ENCODE measurements at regions not wholly inside any gene's neighbourhood (a gene's known extent, or its start where the extent isn't known, plus 50 kb on each side); places are given as distances from the start of the nearest gene placed in this dataset.
A peak's percentile ranks its signal among the peaks of the same experiment; 100 is the strongest.

DNA sequence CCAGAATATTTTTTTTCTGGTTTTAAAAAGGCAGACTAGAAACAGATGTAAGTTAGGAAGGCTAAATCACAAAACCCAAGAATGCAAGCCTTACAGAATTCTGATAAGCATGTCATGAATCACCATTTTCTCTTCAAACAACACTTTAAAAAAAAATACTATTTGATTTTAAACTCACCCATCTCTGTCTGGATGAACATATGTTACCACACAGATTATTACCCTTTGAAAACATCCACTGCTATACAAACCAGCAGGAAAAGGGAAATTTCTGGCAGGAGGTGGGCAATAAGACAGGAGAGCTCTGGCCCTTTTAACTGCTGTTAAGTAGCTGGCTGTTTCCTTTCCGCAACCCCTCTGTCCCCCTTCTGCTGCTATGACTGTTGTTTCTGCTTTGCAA, 317.7 kb upstream of the NOCT start:
- TF ChIP-seq, protein P1, sequence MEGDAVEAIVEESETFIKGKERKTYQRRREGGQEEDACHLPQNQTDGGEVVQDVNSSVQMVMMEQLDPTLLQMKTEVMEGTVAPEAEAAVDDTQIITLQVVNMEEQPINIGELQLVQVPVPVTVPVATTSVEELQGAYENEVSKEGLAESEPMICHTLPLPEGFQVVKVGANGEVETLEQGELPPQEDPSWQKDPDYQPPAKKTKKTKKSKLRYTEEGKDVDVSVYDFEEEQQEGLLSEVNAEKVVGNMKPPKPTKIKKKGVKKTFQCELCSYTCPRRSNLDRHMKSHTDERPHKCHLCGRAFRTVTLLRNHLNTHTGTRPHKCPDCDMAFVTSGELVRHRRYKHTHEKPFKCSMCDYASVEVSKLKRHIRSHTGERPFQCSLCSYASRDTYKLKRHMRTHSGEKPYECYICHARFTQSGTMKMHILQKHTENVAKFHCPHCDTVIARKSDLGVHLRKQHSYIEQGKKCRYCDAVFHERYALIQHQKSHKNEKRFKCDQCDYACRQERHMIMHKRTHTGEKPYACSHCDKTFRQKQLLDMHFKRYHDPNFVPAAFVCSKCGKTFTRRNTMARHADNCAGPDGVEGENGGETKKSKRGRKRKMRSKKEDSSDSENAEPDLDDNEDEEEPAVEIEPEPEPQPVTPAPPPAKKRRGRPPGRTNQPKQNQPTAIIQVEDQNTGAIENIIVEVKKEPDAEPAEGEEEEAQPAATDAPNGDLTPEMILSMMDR (conservative IDR thresholded peaks at IDR 0.05; ENCODE audit: control insufficient read depth, insufficient read depth, low read depth, low read length), result no peak

DNA sequence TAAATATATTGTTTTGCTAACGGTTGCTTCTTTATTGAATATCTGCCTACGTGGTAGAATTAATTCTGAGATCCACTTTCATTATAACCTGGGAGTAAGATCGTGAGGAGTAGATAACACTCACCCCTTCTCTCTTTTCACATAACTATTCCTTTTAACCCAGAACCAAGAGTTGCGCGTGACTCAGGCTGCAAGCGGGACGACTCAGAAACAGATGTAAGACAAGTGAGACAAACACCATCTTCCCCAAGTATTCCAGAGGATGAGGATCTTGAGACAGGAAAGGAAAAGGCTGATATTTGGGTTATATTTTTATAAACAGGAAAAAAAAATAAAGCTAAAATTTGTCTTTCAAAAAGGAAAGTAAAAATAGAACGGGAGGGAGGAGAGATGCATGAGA, 318.8 kb upstream of the NOCT start:
- no peak overlapping the region for H3K4me3 ChIP-seq (ENCODE audit: control insufficient read depth, low read depth, low read length)
- TF ChIP-seq, protein P1 (conservative IDR thresholded peaks at IDR 0.05; ENCODE audit: control insufficient read depth, insufficient read depth, low read depth, low read length), result no peak
- peak; percentile 41 for DNase-seq (ENCODE audit: low read depth)

More for the DNA sequence above, 317.7 kb upstream of the NOCT start:
- H3K4me3 ChIP-seq (ENCODE audit: control insufficient read depth, low read depth, low read length), result no peak overlapping the region
- DNase-seq (ENCODE audit: low read depth), result no peak

DNA sequence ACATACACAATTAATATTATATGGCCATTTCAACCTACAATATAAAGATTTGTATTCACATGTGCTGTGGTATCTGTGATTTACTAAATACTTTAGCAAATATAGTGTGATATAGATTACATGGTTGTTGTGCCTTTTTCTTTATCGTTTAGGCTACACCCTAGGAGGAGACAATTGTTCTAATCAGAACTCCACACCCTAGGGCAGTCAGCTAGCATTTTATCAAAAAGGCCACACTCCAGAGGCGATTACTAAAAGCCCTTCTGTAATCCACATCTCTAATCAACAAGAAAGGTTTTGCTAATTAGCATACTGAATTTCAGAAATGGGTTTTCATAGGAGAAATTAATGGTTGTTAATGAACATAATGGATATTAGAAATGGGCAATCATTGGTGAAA, 319.5 kb upstream of the NOCT start:
- TF ChIP-seq, protein P1 (conservative IDR thresholded peaks at IDR 0.05; ENCODE audit: control insufficient read depth, insufficient read depth, low read depth, low read length), result no peak
- no peak for DNase-seq (ENCODE audit: low read depth)
- H3K4me3 ChIP-seq (ENCODE audit: control insufficient read depth, low read depth, low read length), result no peak overlapping the region

DNA sequence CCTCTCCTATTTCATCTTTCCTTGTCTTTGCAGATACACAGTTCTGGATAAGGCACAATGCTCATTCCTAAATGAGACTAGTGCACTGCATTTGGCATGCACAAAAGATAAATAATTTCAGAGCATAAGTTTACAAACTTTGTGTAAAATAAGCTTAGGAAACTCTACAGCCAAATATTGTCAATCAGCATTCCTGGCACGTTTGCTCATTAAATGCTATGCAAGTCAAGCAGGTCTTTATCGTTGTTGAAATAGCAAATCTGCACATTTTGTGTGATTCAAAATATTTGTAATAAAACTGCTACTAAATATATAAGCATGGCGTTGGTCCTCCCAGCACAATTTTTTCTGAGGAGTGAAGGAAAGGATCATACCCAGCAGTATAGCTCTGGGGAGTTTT, 322.1 kb upstream of the NOCT start:
- TF ChIP-seq, protein P1 (conservative IDR thresholded peaks at IDR 0.05; ENCODE audit: control insufficient read depth, insufficient read depth, low read depth, low read length), result no peak
- DNase-seq (ENCODE audit: low read depth), result no peak
- H3K4me3 ChIP-seq (ENCODE audit: control insufficient read depth, low read depth, low read length), result no peak overlapping the region

DNA sequence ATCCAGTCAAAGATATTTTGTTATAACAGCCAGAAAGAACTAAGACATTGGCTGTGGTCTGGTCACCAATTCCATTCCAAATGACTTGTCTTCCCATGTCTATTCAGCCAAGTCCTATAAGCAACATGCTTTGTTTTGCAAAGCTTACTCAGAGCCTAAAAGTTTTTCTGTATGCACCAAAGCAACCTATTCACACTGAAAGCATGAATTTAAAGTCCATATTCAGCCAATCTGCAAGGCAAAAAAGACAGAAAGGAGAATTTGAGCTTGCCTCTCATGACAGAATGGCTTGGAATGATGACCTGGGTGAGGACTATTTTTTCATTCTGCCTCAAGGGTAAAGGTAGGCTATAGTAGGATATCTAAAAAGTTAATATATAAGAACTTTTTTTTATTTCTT, 323.2 kb upstream of the NOCT start:
- no peak overlapping the region for H3K4me3 ChIP-seq (ENCODE audit: control insufficient read depth, low read depth, low read length)
- no peak for DNase-seq (ENCODE audit: low read depth)
- TF ChIP-seq, protein P1 (conservative IDR thresholded peaks at IDR 0.05; ENCODE audit: control insufficient read depth, insufficient read depth, low read depth, low read length), result no peak

DNA sequence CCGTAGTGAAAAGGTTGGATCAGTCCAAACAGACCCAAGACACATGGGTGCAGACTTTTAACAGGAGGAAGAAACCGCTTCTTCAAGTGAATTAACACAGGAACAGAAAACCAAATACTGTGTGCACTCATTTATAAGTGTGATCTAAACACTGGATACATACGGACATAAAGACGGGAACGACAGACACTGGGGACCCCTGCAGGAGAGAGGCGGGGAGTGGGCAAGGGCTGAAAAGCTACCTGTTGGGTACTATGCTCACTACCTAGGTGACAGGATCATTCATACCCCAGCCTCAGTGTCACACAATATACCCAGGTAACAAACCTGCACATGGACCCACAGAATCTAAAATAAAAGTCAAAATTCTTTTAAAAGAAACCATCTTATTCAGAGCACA, 326.0 kb upstream of the NOCT start:
- H3K4me3 ChIP-seq (ENCODE audit: control insufficient read depth, low read depth, low read length), result no peak overlapping the region
- TF ChIP-seq, protein P1 (conservative IDR thresholded peaks at IDR 0.05; ENCODE audit: control insufficient read depth, insufficient read depth, low read depth, low read length), result no peak
- DNase-seq (ENCODE audit: low read depth), result no peak

DNA sequence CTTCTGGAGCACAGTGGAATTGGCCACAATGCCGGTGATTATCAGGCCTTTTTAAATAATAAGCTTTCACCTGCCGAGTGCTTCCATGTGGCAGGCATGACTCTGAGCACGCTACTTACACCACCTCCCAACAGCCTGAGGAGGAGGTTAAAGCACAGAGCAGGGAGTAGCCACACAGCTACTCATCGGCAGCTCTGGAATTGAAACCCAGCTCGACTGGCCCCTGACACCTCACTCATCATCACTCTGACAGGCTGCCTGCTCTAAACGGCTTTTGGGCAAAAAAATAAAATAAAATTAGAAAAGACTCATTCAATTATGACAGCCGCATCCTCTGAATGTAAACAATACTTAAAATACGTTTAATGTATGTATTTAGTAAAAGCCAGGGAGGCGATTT, 326.4 kb upstream of the NOCT start:
- no peak for DNase-seq (ENCODE audit: low read depth)
- H3K4me3 ChIP-seq (ENCODE audit: control insufficient read depth, low read depth, low read length), result no peak overlapping the region
- TF ChIP-seq, protein P1 (conservative IDR thresholded peaks at IDR 0.05; ENCODE audit: control insufficient read depth, insufficient read depth, low read depth, low read length), result no peak

All from fibroblast of mammary gland (primary cell).